GM12864 (cell line): ENCODE measurements at regions not wholly inside any gene's neighbourhood (a gene's known extent, or its start where the extent isn't known, plus 50 kb on each side); places are given as distances from the start of the nearest gene placed in this dataset.

Source experiments
- DNase-seq: peaks from one replicate; pipeline ENCODE4 v3.0.0-alpha.2; 2011; ENCODE audit warnings: low read depth
- H3K4me3 ChIP-seq: 2 replicates; pipeline ENCODE4 v1.5.1; 2011; ENCODE audit warnings: mild to moderate bottlenecking, low read depth, low read length, control low read depth
- TF ChIP-seq, protein P1 (sequence below): IDR thresholded peaks from 2 replicates; pipeline ENCODE4 v1.5.1; 2011; ENCODE audit warnings: low read depth, mild to moderate bottlenecking, moderate library complexity, low read length, control low read depth, inconsistent platforms; ENCODE audit errors: missing control alignments

DNA sequence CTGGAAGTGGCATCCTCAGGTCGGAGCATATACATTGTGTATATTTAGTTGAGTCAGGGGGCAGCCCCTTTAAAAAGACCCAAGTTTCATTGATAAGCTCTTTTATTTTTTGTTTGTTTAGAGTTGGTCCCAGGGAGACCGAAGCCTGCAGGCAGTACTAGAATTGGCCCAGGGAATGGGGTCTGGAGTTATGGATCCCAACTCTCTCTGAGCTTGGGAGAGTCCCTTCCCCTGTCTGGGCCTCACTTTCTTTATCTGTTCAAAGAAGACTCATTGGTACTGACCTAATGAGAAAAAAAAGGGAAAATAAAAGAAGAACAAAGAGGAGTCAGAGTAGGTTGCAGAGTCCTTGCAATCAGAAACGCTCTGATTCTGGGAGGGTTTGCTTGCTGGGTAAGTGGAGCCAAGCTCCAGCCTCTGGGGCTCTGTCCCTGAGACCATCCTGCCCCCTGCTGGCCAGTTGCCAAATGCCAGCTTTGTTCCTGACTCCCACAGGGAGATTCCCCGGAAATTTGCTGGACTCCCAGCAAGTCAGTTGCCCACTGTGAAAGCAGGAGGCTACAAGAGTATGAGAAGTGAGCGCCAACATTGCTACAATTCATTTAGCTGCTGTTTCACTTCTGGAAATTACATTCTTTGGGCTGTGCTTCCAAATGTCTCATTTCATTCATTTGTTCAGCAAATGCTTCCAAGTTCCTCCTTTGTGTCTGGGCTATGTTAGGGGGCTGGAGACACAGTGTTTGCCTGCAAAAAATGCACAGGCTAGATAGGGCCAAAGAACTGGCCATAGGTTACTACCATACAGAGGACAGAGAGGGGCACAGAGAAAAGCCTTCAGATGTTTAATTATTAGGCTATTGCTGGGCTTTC is 156.2 kb downstream of the MELK start:
- DNase-seq: peak; percentile 24
- no peak overlapping the region for H3K4me3 ChIP-seq

DNA sequence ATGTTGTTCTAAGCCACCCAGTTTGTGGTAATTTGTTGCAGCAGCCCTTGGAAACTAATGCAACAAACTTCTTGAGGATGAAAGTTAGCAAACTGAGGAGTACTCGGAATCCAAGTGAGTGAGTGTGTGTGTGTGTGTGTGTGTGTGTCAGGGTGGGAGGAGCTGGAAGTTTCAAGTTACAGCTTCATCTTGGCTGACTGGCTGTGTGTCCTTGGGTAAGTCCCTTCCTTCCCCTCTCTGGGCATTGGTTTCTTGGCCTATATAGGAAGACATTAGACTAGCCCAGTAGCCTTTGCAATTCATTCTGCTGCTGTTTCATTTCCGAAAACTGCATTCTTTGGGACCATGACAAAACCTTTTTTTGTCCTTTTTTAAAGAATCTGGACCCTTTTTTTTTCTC is 157.2 kb downstream of the MELK start:
- DNase-seq: no peak
- H3K4me3 ChIP-seq: no peak overlapping the region
- TF ChIP-seq, protein P1, sequence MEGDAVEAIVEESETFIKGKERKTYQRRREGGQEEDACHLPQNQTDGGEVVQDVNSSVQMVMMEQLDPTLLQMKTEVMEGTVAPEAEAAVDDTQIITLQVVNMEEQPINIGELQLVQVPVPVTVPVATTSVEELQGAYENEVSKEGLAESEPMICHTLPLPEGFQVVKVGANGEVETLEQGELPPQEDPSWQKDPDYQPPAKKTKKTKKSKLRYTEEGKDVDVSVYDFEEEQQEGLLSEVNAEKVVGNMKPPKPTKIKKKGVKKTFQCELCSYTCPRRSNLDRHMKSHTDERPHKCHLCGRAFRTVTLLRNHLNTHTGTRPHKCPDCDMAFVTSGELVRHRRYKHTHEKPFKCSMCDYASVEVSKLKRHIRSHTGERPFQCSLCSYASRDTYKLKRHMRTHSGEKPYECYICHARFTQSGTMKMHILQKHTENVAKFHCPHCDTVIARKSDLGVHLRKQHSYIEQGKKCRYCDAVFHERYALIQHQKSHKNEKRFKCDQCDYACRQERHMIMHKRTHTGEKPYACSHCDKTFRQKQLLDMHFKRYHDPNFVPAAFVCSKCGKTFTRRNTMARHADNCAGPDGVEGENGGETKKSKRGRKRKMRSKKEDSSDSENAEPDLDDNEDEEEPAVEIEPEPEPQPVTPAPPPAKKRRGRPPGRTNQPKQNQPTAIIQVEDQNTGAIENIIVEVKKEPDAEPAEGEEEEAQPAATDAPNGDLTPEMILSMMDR: no peak

More for the DNA sequence above, 156.2 kb downstream of the MELK start:
- TF ChIP-seq, protein P1: peak; percentile 99

DNA sequence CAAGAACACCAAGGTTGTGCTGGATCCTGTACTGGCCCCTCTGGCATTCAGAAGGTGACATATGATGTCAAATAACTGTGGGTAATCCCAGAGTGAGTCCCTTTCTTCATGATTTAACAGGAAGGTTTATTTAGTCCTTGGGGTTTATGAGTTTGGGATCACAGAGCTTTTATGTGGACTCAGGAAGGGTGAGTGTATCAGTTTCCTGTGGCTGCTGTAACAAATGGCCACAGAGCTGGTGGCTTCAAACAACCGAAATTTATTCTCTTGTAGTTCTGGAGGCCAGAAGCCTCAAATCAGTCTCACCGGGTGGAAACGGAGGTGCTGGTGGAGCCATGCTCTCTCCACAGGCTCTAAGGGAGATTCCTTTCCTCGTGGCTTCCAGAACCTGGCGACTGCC is 157.7 kb downstream of the MELK start:
- no peak overlapping the region for H3K4me3 ChIP-seq
- TF ChIP-seq, protein P1: no peak
- no peak for DNase-seq

DNA sequence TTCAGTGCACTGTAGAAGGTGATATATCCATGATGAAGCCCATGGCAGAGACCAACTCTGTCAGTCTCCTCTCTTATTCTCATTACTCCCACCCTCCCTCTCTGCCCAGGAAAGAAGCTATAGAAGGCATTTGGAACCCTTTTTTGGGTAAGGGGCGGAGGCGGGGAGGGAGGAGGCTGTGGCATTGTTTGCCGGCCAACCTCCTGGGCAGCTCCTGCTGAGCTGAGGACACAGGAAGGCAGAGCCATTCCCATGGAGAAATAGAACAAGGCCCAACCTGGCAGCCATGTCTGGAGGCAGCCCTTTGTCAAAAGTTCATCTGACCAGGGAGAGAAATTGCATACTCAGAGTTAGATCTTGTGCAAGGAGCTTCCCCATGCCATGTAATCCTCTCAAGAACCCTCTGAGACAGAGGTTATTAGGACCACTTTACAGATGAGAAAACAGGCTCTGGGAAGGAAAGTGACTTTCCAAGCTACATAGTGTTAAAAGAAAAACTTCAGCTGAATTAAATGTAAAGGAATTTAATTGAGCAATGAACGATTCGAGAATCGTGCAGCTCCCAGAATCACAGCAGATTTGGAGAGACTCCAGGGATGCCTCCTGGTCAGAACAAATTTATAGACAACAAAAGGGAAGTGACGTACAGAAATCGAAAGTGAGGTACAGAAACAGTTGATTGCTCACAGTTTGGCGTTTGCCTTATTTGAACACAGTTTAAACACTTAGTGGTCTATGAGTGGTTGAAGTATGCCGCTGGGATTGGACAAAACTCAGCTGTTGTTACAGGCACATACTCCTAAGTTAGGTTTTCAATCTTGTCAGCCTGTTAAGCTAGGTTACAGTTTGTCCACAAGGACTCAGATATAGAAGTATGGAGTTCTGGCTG is 158.6 kb downstream of the MELK start:
- H3K4me3 ChIP-seq: no peak overlapping the region
- TF ChIP-seq, protein P1: no peak
- peak; percentile 24 for DNase-seq

DNA sequence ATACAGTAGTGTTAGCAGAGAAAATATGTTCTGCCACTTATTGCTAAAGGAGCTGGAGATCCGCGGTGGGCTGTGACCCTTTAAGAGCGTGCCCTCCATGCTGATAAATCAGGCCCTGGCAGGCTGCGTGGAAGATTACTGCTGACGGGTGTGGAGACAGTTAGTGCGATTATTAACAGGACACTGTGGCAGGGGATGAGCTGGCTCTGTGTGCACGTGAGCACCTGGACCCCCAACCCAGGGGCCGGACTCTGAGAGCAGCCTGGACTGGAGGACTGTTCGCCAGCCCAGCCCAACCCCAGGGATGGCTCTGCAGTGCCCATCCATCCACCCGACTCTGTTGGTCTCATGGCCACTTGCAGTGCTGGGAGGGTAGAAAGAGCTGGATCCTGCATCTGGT is 162.0 kb downstream of the MELK start:
- no peak for DNase-seq
- no peak overlapping the region for H3K4me3 ChIP-seq
- TF ChIP-seq, protein P1: no peak

DNA sequence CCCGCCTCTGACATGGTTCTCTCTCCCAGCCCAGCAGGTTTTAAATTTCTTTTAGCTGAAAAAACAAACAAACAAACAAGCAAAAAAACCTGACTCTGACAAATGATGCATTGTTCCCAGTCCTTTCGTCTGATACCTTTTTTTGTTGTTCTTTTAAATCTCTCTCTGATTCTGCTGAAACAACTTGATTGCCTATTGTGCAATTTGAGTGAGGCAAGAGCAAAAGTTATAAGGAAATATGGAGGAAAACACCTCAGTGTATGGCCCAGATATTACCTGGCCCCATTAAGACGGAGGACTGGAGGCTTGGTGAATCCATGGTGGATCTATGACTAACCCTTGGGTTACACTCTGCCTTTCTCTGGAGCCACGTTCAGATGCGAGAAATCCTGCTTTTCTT is 164.0 kb downstream of the MELK start:
- no peak overlapping the region for H3K4me3 ChIP-seq
- TF ChIP-seq, protein P1: no peak
- no peak for DNase-seq
